GM21576 (cell line): ENCODE measurements at regions not wholly inside any gene's neighbourhood (a gene's known extent, or its start where the extent isn't known, plus 50 kb on each side); places are given as distances from the start of the nearest gene placed in this dataset.
"Not testable (repeated sequence)": the region's sequence is repeated elsewhere in the genome, so short reads cannot be mapped to it uniquely, and the experiment has no call there.

Experiments
- ATAC-seq: cut with Tn5 transposase; IDR thresholded peaks from one replicate; pipeline ENCODE4 v1.9.1; 2021; ENCODE audit warnings: mild to moderate bottlenecking, moderate library complexity; ENCODE audit not compliant: unreplicated experiment

GRCh38 chr6:20263059-20263458 is 50.8 kb upstream of the MBOAT1 start:
- ATAC-seq = no peak

- ATAC-seq = no peak
These were observed 53.6 kb upstream of the MBOAT1 start for GRCh38 chr6:20265842-20266241.

- no peak for ATAC-seq
These were observed 54.8 kb upstream of the MBOAT1 start for GRCh38 chr6:20266851-20267608.

GRCh38 chr6:20269181-20269580 is 56.9 kb upstream of the MBOAT1 start:
- ATAC-seq = no peak

GRCh38 chr6:20271818-20272217 is 59.5 kb upstream of the MBOAT1 start:
- ATAC-seq = no peak

GRCh38 chr6:20274137-20274536 is 61.9 kb upstream of the MBOAT1 start:
- no peak for ATAC-seq

- ATAC-seq = not testable (repeated sequence)
These were observed 63.6 kb upstream of the MBOAT1 start for GRCh38 chr6:20275837-20276236.

GRCh38 chr6:20277724-20278123 is 65.5 kb upstream of the MBOAT1 start:
- ATAC-seq = not testable (repeated sequence)

- ATAC-seq = no peak
These were observed 66.8 kb upstream of the MBOAT1 start for GRCh38 chr6:20279051-20279450.

- ATAC-seq = no peak
These were observed 67.5 kb upstream of the MBOAT1 start for GRCh38 chr6:20279608-20280287.

- ATAC-seq = no peak
These were observed 68.0 kb upstream of the MBOAT1 start for GRCh38 chr6:20280288-20280621.

GRCh38 chr6:20284672-20285071 is 72.4 kb upstream of the MBOAT1 start:
- no peak for ATAC-seq

GRCh38 chr6:20286968-20287565 is 74.8 kb upstream of the MBOAT1 start:
- no peak for ATAC-seq

- peak; percentile 89 for ATAC-seq
These were observed 79.7 kb upstream of the MBOAT1 start for GRCh38 chr6:20291764-20292580.

- ATAC-seq = no peak
These were observed 80.6 kb upstream of the MBOAT1 start for GRCh38 chr6:20292905-20293304.

GRCh38 chr6:20301256-20301655 is 89.0 kb upstream of the MBOAT1 start:
- ATAC-seq = no peak

GRCh38 chr6:20302168-20302567 is 89.9 kb upstream of the MBOAT1 start:
- no peak for ATAC-seq

- no peak for ATAC-seq
These were observed 90.5 kb upstream of the MBOAT1 start for GRCh38 chr6:20302702-20303251.

- no peak for ATAC-seq
These were observed 94.2 kb upstream of the MBOAT1 start for GRCh38 chr6:20306491-20306890.

- no peak for ATAC-seq
These were observed 92.5 kb upstream of the E2F3 start for GRCh38 chr6:20309186-20309585.

GRCh38 chr6:20310185-20310584 is 91.5 kb upstream of the E2F3 start:
- no peak for ATAC-seq
